ENCODE measurements at regions not wholly inside any gene's neighbourhood (a gene's known extent, or its start where the extent isn't known, plus 50 kb on each side); places are given as distances from the start of the nearest gene placed in this dataset.

- TF ChIP-seq POLR2A (IDR thresholded peaks at IDR 0.05) (no peak), CTCF (IDR thresholded peaks at IDR 0.05) (no peak)
Observed at GRCh38 chr13:84885868-84886267, 913.4 kb downstream of the SLITRK6 start.

Measured in breast epithelium (tissue), 3 donors.